Vagina (tissue), 2 donors: ENCODE measurements at regions not wholly inside any gene's neighbourhood (a gene's known extent, or its start where the extent isn't known, plus 50 kb on each side); places are given as distances from the start of the nearest gene placed in this dataset.

Experiments
- DNase-seq, 2 donors: peaks; one replicate each; pipeline ENCODE4 v3.0.0-alpha.2; 2017; ENCODE audit errors: extremely low spot score in 2 of 2
- H3K27ac ChIP-seq: fragments of 200-600 bp; sonication (generic); one replicate; pipeline ENCODE4 v1.5.1; 2019
- H3K27me3 ChIP-seq: fragments of 200-600 bp; sonication (generic); one replicate; pipeline ENCODE4 v1.5.1; 2019
- H3K36me3 ChIP-seq, 2 donors: fragments of 200-600 bp; sonication (generic); one replicate each; pipeline ENCODE4 v1.5.1; 2017 to 2019
- H3K4me1 ChIP-seq: fragments of 200-600 bp; sonication (generic); one replicate; pipeline ENCODE4 v1.5.1; 2019
- H3K4me3 ChIP-seq, 2 donors: fragments of 200-600 bp; sonication (generic); 1 replicate in 1 of 2; 2 replicates in 1 of 2; pipeline ENCODE4 v1.5.1; 2016 to 2019
- H3K9me3 ChIP-seq: fragments of 200-600 bp; sonication (generic); one replicate; pipeline ENCODE4 v1.5.1; 2019
- POLR2A ChIP-seq, 2 donors: fragments of 450-650 bp; IDR thresholded peaks; one replicate each; pipeline ENCODE4 v1.6.1; 2017; ENCODE audit warnings: antibody characterized with exemption in 2 of 2, mild to moderate bottlenecking in 2 of 2, moderate library complexity in 2 of 2
- POLR2AphosphoS5 ChIP-seq, 2 donors: sonication (generic); formaldehyde crosslinking; IDR thresholded peaks; one replicate each; pipeline ENCODE4 v1.9.0; 2017; ENCODE audit warnings: antibody characterized with exemption in 2 of 2, mild to moderate bottlenecking in 2 of 2, low read depth in 1 of 2; ENCODE audit not compliant: insufficient read depth in 1 of 2
- intact Hi-C: fragments of 100-400 bp; cut with DNase I; formaldehyde crosslinking; loops from one replicate; pipeline ENCODE4 v1.15.1; 2023
- TF ChIP-seq, protein P1 (sequence below), 3 experiments: fragments of 450-650 bp in 2 of 3; fragments of 200-600 bp in 1 of 3; sonication (generic) in 1 of 3; IDR thresholded peaks; one replicate each; pipeline ENCODE4 v1.5.1; 2017 to 2019; ENCODE audit warnings: antibody characterized with exemption in 3 of 3, mild to moderate bottlenecking in 2 of 3, moderate library complexity in 2 of 3

DNA sequence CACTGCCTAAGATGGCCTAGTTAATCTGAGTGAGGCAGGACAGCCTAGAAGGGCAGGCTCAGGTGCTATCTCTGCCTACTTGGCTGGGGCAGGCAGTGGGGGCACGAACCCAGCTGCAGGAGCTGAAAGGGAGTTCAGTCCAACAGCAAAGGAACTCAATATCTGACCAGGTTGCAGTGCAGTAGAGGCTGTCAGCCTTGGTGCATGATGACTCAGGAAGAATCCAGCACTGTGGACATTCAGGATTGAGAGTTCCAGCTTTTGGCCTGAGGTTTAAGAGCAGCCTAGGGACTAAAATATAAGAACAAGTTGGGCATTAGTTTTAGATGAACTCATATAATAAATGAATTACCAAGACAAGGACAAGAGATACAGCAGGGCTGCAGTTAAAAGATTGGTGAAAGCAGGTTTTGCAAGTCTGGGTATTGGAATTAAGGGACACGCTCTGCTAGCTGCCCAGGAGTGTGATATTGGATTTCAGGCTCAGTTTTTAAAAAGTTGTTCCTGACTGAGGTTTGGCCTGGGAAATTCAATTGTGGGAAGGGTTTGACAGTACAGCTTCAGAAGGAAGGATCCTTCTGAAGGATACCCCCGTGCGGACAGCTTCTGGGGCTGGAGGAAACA lies 64.7 kb upstream of the ATG10 start:
- Histone ChIP-seq H3K4me1 (no peaks in the 10 kb centered on the region), H3K27ac (no peak overlapping the region), H3K27me3 (no peaks in the 10 kb centered on the region), H3K9me3 (no peaks in the 10 kb centered on the region), H3K36me3 (no peaks in the 10 kb centered on the region), H3K4me3 (no peak overlapping the region)
- TF ChIP-seq POLR2AphosphoS5 (IDR thresholded peaks at IDR 0.05; ENCODE audit: insufficient read depth in 1 of 2, low read depth in 1 of 2): no peak
- TF ChIP-seq, protein P1, sequence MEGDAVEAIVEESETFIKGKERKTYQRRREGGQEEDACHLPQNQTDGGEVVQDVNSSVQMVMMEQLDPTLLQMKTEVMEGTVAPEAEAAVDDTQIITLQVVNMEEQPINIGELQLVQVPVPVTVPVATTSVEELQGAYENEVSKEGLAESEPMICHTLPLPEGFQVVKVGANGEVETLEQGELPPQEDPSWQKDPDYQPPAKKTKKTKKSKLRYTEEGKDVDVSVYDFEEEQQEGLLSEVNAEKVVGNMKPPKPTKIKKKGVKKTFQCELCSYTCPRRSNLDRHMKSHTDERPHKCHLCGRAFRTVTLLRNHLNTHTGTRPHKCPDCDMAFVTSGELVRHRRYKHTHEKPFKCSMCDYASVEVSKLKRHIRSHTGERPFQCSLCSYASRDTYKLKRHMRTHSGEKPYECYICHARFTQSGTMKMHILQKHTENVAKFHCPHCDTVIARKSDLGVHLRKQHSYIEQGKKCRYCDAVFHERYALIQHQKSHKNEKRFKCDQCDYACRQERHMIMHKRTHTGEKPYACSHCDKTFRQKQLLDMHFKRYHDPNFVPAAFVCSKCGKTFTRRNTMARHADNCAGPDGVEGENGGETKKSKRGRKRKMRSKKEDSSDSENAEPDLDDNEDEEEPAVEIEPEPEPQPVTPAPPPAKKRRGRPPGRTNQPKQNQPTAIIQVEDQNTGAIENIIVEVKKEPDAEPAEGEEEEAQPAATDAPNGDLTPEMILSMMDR (IDR thresholded peaks at IDR 0.05): no peak
- no peak for TF ChIP-seq POLR2A (IDR thresholded peaks at IDR 0.05)
- no peak for DNase-seq
- intact Hi-C loops: no loop called here

DNA sequence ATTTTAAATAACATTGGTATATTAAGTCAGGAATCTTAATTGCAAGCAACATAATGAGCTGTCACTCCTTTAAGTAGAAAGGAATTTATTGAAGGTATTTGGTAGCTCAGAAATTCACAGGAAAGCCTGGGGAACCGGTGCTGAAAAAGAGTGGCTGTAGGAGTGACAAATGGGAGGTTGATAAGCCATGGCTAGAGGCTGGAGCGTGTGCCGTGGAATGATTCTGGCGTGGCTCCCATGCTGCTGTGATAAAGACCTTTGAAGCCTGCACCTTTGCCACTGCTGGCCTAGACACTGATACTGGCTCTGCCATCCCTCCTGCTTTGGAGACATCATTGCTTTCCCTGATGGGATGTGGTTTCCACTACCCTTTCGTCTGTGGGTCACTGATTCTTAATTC lies 65.7 kb upstream of the ATG10 start:
- Histone ChIP-seq H3K27ac (no peak overlapping the region), H3K27me3 (no peaks in the 10 kb centered on the region), H3K4me1 (no peaks in the 10 kb centered on the region), H3K4me3 (no peak overlapping the region), H3K9me3 (no peaks in the 10 kb centered on the region), H3K36me3 (no peaks in the 10 kb centered on the region)
- no peak for DNase-seq
- intact Hi-C loops: no loop called here
- no peak for TF ChIP-seq POLR2A (IDR thresholded peaks at IDR 0.05)
- no peak for TF ChIP-seq POLR2AphosphoS5 (IDR thresholded peaks at IDR 0.05; ENCODE audit: insufficient read depth in 1 of 2, low read depth in 1 of 2)
- TF ChIP-seq, protein P1 (IDR thresholded peaks at IDR 0.05): no peak

DNA sequence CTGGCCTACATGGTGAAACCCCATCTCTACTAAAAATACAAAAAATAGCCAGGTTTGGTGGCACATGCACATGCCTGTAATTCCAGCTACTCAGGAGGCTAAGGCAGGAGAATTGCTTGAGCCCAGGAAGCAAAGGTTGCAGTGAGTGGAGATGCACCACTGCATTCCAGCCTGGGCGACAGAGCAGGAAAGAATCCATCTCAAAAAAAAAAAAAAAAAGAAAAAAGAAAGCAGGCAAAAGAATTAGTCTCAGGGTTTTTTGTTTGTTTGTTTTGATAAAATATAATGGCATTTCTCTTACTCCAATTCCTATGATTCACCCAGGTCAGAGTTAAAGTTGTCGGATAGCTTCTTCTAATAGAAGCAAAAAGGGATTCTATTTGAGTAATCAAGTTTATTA lies 67.0 kb upstream of the ATG10 start:
- Histone ChIP-seq H3K27ac (no peak overlapping the region), H3K9me3 (no peaks in the 10 kb centered on the region), H3K4me3 (no peak overlapping the region), H3K4me1 (no peaks in the 10 kb centered on the region), H3K27me3 (no peaks in the 10 kb centered on the region), H3K36me3 (no peaks in the 10 kb centered on the region)
- TF ChIP-seq POLR2AphosphoS5 (IDR thresholded peaks at IDR 0.05; ENCODE audit: insufficient read depth in 1 of 2, low read depth in 1 of 2) (no peak), POLR2A (IDR thresholded peaks at IDR 0.05) (no peak)
- TF ChIP-seq, protein P1 (IDR thresholded peaks at IDR 0.05): no peak
- intact Hi-C loops: no loop called here
- no peak for DNase-seq

DNA sequence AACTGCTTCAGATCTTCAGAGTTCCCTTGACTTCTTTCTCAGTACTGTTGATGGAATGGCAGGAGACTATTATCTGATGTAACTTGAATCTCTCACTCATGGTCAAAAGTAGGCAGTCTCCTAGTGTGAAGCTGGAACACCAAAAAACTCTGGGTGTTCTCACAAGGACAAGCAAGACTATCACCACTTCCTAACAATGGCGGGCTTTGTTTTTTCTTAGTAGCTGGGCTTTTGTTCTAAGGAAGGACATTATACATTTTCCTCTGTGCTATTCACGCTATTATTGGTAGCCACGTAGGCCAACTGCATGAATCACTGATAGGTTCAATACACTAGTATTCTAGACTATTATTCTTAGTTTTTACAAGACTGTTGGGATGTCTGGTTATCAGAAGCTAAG lies 67.7 kb upstream of the ATG10 start:
- H3K27ac ChIP-seq: no peak overlapping the region
- intact Hi-C loops: no loop called here
- TF ChIP-seq POLR2A (IDR thresholded peaks at IDR 0.05) (no peak), POLR2AphosphoS5 (IDR thresholded peaks at IDR 0.05; ENCODE audit: insufficient read depth in 1 of 2, low read depth in 1 of 2) (no peak)
- TF ChIP-seq, protein P1 (IDR thresholded peaks at IDR 0.05): no peak

DNA sequence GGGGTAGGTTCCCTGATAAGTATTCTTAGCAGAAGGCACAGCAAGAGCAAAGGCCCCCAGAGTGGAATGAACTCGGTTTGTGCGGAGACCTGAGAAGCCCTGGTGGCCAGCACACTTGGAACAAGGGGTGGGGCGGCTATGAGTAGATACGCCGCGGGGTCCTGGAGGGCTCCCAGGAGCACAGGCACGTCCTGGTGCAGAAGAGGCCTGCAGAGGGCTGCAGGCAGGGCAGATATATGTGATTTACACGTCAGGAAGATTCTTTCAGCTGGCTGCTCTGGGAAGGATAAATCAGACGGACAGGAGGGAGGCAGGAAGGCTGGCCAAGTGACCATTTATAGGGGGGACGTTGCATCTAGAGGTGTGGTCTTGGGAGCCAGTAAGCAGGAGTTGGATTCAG lies 70.2 kb upstream of the ATG10 start:
- no peak for TF ChIP-seq POLR2AphosphoS5 (IDR thresholded peaks at IDR 0.05; ENCODE audit: insufficient read depth in 1 of 2, low read depth in 1 of 2)
- no peak for TF ChIP-seq POLR2A (IDR thresholded peaks at IDR 0.05)
- TF ChIP-seq, protein P1 (IDR thresholded peaks at IDR 0.05): no peak
- no peaks in the 10 kb centered on the region for H3K27me3 ChIP-seq
- H3K27ac ChIP-seq: no peak overlapping the region
- no peaks in the 10 kb centered on the region for H3K9me3 ChIP-seq
- H3K4me3 ChIP-seq: no peak overlapping the region
- H3K36me3 ChIP-seq: no peaks in the 10 kb centered on the region
- intact Hi-C loops: no loop called here
- no peaks in the 10 kb centered on the region for H3K4me1 ChIP-seq
- no peak for DNase-seq

More for the DNA sequence above, 67.7 kb upstream of the ATG10 start:
- Histone ChIP-seq H3K4me3 (no peak overlapping the region), H3K9me3 (no peaks in the 10 kb centered on the region), H3K36me3 (no peaks in the 10 kb centered on the region), H3K4me1 (no peaks in the 10 kb centered on the region), H3K27me3 (no peaks in the 10 kb centered on the region)
- DNase-seq: no peak
